GM23248 (cell line): ENCODE measurements at regions not wholly inside any gene's neighbourhood (a gene's known extent, or its start where the extent isn't known, plus 50 kb on each side); places are given as distances from the start of the nearest gene placed in this dataset.
A peak's percentile ranks its signal among the peaks of the same experiment; 100 is the strongest.

Experiments used
- DNase-seq: peaks from one replicate; pipeline ENCODE4 v3.0.0-alpha.2; 2015
- H2AFZ ChIP-seq: fragments of 200-600 bp; sonication (generic); 2 replicates; pipeline ENCODE4 v1.6.1; 2016; ENCODE audit warnings: antibody characterized with exemption
- H3F3A ChIP-seq: fragments of 200-600 bp; sonication (generic); 2 replicates; pipeline ENCODE4 v1.6.1; 2016; ENCODE audit warnings: mild to moderate bottlenecking, antibody characterized with exemption, mixed run types; ENCODE audit not compliant: insufficient read depth
- H3K27ac ChIP-seq: fragments of 200-600 bp; sonication (generic); 2 replicates; pipeline ENCODE4 v1.5.1; 2016; ENCODE audit warnings: mild to moderate bottlenecking
- H3K27me3 ChIP-seq: fragments of 200-600 bp; sonication (generic); replicated peaks from 2 replicates; pipeline ENCODE4 v1.6.1; 2016; ENCODE audit warnings: mild to moderate bottlenecking; ENCODE audit not compliant: insufficient read depth
- H3K36me3 ChIP-seq: fragments of 200-600 bp; sonication (generic); 2 replicates; pipeline ENCODE4 v1.6.1; 2016; ENCODE audit warnings: low read depth, mild to moderate bottlenecking
- H3K4me1 ChIP-seq: fragments of 200-600 bp; sonication (generic); 2 replicates; pipeline ENCODE4 v1.6.1; 2016; ENCODE audit warnings: mild to moderate bottlenecking; ENCODE audit not compliant: insufficient read depth
- H3K4me2 ChIP-seq: fragments of 200-600 bp; sonication (generic); one replicate; pipeline ENCODE4 v1.6.1; 2016; ENCODE audit warnings: mild to moderate bottlenecking; ENCODE audit not compliant: unreplicated experiment
- H3K4me3 ChIP-seq: fragments of 200-600 bp; sonication (generic); 2 replicates; pipeline ENCODE4 v1.5.1; 2016; ENCODE audit warnings: mild to moderate bottlenecking
- H3K79me2 ChIP-seq: fragments of 200-600 bp; sonication (generic); 2 replicates; pipeline ENCODE4 v1.6.1; 2016; ENCODE audit warnings: mild to moderate bottlenecking; ENCODE audit not compliant: insufficient read depth
- H3K9ac ChIP-seq: fragments of 200-600 bp; sonication (generic); 2 replicates; pipeline ENCODE4 v1.6.1; 2016; ENCODE audit warnings: mild to moderate bottlenecking
- H3K9me2 ChIP-seq: fragments of 200-600 bp; sonication (generic); 2 replicates; pipeline ENCODE4 v1.6.1; 2016; ENCODE audit warnings: mixed run types, mild to moderate bottlenecking, moderate library complexity; ENCODE audit not compliant: insufficient read depth
- H3K9me3 ChIP-seq: fragments of 200-600 bp; sonication (generic); one replicate; pipeline ENCODE4 v1.6.1; 2017; ENCODE audit warnings: low read depth
- H4K20me1 ChIP-seq: fragments of 200-600 bp; sonication (generic); 2 replicates; pipeline ENCODE4 v1.6.0; 2016; ENCODE audit not compliant: insufficient read depth
- EZH2 ChIP-seq: fragments of 200-600 bp; sonication (generic); IDR thresholded peaks from 2 replicates; pipeline ENCODE4 v1.6.1; 2018; ENCODE audit warnings: antibody characterized with exemption, mild to moderate bottlenecking; ENCODE audit not compliant: insufficient read depth, poor library complexity, severe bottlenecking
- EZH2phosphoT487 ChIP-seq: fragments of 200-600 bp; sonication (generic); IDR thresholded peaks from 2 replicates; pipeline ENCODE4 v1.6.1; 2018; ENCODE audit warnings: antibody characterized with exemption, moderate library complexity, mild to moderate bottlenecking, low read depth; ENCODE audit not compliant: insufficient read depth
- WGBS, 2 experiments: methylation state at CpG; one replicate each; pipeline ENCODE4 v1.1.6; 2015 to 2017; ENCODE audit warnings: low lambda C conversion rate in 2 of 2, low coverage in 1 of 2; ENCODE audit errors: missing lambda C conversion rate in 2 of 2; 5-methylcytosine and 5-hydroxymethylcytosine counted together
- in situ Hi-C: fragments of 300-500 bp; cut with MboI; formaldehyde crosslinking; loops from 2 replicates; pipeline ENCODE4 v1.15.0; 2020

GRCh38 chr2:67471681-67472080, 74.5 kb downstream of the ETAA1 start:
- no peak overlapping the region for H2AFZ ChIP-seq
- no peaks in the 10 kb centered on the region for H3K79me2 ChIP-seq
- no peak overlapping the region for H3K4me2 ChIP-seq
- WGBS, 2 experiments, result 95 to 97% methylated on average over 3 of the region's 3 CpGs
- H3K27ac ChIP-seq, result no peak overlapping the region
- in situ Hi-C loops, result no loop called here
- no peaks in the 10 kb centered on the region for H3K4me1 ChIP-seq
- DNase-seq, result no peak
- H3K36me3 ChIP-seq, result no peaks in the 10 kb centered on the region
- no peaks in the 10 kb centered on the region for H3K9me3 ChIP-seq
- no peaks in the 10 kb centered on the region for H4K20me1 ChIP-seq
- no peaks in the 10 kb centered on the region for H3K9me2 ChIP-seq
- H3K4me3 ChIP-seq, result no peak overlapping the region
- TF ChIP-seq EZH2phosphoT487 (no peak), EZH2 (no peak)
- no peaks in the 10 kb centered on the region for H3F3A ChIP-seq
- H3K9ac ChIP-seq, result no peak overlapping the region
- H3K27me3 ChIP-seq, result no peaks in the 10 kb centered on the region

GRCh38 chr2:67476809-67477790, 80.0 kb downstream of the ETAA1 start:
- no peak overlapping the region for H3K9ac ChIP-seq
- no peaks in the 10 kb centered on the region for H3K36me3 ChIP-seq
- no peaks in the 10 kb centered on the region for H4K20me1 ChIP-seq
- no peaks in the 10 kb centered on the region for H3F3A ChIP-seq
- no peaks in the 10 kb centered on the region for H3K9me3 ChIP-seq
- peaks cover 6% of the 10 kb centered on the region; the same call in 1 of the 2 replicates for H3K4me1 ChIP-seq
- TF ChIP-seq EZH2phosphoT487 (no peak), EZH2 (no peak)
- no peaks in the 10 kb centered on the region for H3K9me2 ChIP-seq
- DNase-seq, result peak; percentile 59
- WGBS, 2 experiments, result 20 to 24% methylated on average over 9 of the region's 9 CpGs
- in situ Hi-C loops, result no loop called here
- no peak overlapping the region for H3K4me3 ChIP-seq
- H3K4me2 ChIP-seq, result peak overlapping the region; percentile 21
- no peaks in the 10 kb centered on the region for H3K79me2 ChIP-seq
- peak overlapping the region; percentile 4; the same call in 1 of the 2 replicates for H2AFZ ChIP-seq
- no peak overlapping the region for H3K27ac ChIP-seq
- H3K27me3 ChIP-seq, result no peaks in the 10 kb centered on the region

DNA sequence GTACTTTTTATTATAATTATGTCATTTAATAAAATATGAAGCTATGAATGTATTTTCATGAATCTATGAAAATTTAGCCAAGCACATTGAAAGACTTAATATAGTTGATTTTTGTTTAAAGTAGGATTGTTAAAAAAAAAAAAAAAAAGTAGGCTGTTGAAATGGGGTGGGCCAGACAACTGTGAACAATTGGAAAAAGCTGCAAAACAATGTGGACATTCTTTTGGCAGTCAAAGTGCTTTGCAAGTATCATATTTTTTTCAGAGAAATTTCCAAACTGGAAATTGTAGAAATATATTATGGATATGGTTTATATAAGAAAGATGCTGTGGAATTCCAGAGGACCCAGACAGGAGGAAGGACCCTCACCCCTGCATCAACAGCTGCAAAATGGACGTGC, 82.1 kb downstream of the ETAA1 start:
- Histone ChIP-seq H3K36me3 (no peaks in the 10 kb centered on the region), H3K9me3 (no peaks in the 10 kb centered on the region), H3K9ac (no peak overlapping the region), H2AFZ (no peak overlapping the region), H3K79me2 (no peaks in the 10 kb centered on the region), H3K4me3 (no peak overlapping the region), H3K4me2 (no peak overlapping the region), H3K27ac (no peak overlapping the region), H3F3A (no peaks in the 10 kb centered on the region), H3K27me3 (no peaks in the 10 kb centered on the region), H3K9me2 (no peaks in the 10 kb centered on the region), H4K20me1 (no peaks in the 10 kb centered on the region), H3K4me1 (peaks cover 6% of the 10 kb centered on the region; the same call in 1 of the 2 replicates)
- WGBS, 2 experiments, result 82 to 91% methylated on average over 1 of the region's 1 CpG
- DNase-seq, result no peak
- in situ Hi-C loops, result no loop called here
- no peak for TF ChIP-seq EZH2
- no peak for TF ChIP-seq EZH2phosphoT487

DNA sequence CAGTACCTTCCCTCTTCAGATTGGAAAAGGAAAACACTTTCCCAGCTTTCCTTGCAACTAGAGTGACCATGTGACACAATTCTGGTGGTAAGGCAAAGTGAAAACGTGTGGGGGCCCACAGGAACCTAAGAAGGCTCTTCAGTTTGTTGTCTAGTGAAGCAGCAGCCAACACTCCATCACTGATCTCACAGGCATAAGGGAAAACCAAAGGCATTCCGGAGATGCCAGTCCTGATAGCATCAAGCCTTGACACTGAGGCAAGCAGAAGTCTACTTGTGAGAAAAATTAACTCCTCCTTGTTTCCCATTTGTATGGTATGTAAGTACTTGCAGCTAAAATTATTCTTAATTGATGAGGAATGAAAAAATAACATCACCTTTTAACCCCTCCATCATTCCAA, 88.3 kb downstream of the ETAA1 start:
- Histone ChIP-seq H3K9me2 (no peaks in the 10 kb centered on the region), H3K36me3 (no peaks in the 10 kb centered on the region), H2AFZ (no peak overlapping the region), H4K20me1 (no peaks in the 10 kb centered on the region), H3K4me2 (no peak overlapping the region), H3K9ac (no peak overlapping the region), H3K4me3 (no peak overlapping the region), H3K79me2 (no peaks in the 10 kb centered on the region), H3K4me1 (no peaks in the 10 kb centered on the region), H3K9me3 (no peaks in the 10 kb centered on the region), H3F3A (no peaks in the 10 kb centered on the region), H3K27ac (no peak overlapping the region), H3K27me3 (no peaks in the 10 kb centered on the region)
- TF ChIP-seq EZH2 (no peak), EZH2phosphoT487 (no peak)
- in situ Hi-C loops, result no loop called here
- WGBS, 2 experiments, result 56 to 59% methylated on average over 2 of the region's 2 CpGs
- DNase-seq, result peak; percentile 4
